NCI-H2107 (cell line): ENCODE measurements at regions not wholly inside any gene's neighbourhood (a gene's known extent, or its start where the extent isn't known, plus 50 kb on each side); places are given as distances from the start of the nearest gene placed in this dataset.
"Not testable (repeated sequence)": the region's sequence is repeated elsewhere in the genome, so short reads cannot be mapped to it uniquely, and the experiment has no call there.

ENCODE experiments used
- DNase-seq: peaks from one replicate; lab custom pipeline; 2025; lab: John Stamatoyannopoulos, UW

DNA sequence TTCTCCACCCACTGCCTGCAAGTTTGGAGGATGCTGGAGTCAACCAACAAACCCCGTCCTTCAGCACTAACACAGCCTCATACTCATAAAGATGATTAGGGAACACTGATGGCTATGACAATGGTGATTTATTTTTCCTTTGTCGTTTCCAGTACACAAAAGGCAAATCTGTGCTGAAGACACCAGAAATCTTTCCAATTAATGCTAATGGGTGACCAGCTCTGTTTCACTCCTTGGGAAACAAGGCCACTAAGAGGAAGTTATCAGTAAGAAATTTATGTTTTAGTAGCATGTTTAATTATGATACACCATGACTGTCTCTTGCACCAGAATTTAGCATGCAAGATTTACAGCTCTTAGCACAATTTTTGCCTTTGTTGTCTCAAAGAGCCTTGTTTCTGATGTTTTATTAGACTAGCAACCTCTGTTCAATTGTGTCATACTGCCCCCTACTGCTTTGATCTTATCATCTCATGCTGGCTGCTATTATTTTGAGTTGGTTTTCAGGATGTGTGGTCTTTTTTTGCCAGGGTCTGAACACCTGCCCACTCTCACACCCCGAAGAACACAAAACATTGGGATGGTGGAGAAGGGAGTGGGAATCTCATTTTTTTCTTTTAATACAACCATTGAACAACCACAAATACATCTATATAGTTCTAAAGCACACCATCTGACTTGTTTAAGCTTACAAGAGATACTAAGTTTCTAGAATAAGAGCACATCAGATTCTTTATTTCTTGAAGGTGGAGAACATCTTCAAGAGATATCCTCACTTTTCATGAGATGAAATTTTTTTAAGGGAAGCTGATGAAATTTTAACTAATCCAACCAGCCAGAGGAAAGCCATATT is 160.9 kb downstream of the SPTSSA start:
- peak; percentile 58 for DNase-seq

GRCh38 chr14:34300330-34300729 is 161.7 kb downstream of the SPTSSA start:
- DNase-seq = no peak

GRCh38 chr14:34299360-34299759 is 162.7 kb downstream of the SPTSSA start:
- DNase-seq = no peak

GRCh38 chr14:34297786-34298520 is 164.1 kb downstream of the SPTSSA start:
- no peak for DNase-seq

- DNase-seq = no peak
Observed at GRCh38 chr14:34283590-34283989, 178.4 kb downstream of the SPTSSA start.

DNA sequence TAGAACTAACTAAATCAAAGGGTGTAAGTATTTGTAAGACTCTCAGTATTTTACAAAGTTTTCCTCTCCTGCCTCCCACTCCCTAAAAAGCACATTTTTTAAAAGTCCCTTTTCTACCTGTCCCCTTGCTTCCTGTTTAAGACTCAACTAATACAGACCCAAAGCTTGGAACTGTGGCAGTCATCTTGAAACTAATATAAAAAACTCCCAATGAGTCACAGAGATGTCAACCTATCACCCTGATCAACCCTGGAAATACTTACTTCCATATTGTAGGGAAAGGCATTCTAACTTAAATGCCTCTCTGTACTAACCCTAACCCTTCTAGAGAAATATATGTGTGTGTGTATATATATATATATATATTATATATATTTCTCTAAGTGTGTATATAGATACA is 184.8 kb downstream of the SPTSSA start:
- DNase-seq = no peak

- no peak for DNase-seq
Observed at GRCh38 chr14:34275530-34275929, 186.5 kb downstream of the SPTSSA start.

DNA sequence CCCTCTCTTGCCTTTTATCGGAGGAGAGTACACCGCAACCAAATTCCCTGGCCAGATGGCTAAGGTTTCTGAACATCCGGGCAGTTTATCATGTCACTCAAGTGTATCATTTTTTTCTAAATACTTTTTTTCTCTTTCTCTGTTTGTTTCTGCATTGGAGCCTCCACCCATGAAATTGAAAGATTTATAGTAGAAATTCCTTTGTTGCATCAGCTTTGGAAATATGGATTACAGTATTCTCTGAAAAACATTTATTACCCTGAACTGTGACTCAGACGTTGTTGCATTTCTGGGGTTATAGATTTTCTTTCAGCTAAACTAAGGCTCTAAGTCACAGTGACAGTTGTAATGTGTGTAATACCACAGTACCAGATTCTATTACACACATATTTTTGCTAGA is 187.0 kb downstream of the SPTSSA start:
- no peak for DNase-seq

- DNase-seq = not testable (repeated sequence)
Observed at GRCh38 chr14:34273716-34274115, 188.3 kb downstream of the SPTSSA start.

GRCh38 chr14:34270361-34270760 is 191.7 kb downstream of the SPTSSA start:
- DNase-seq = no peak

GRCh38 chr14:34266344-34266743 is 195.7 kb downstream of the SPTSSA start:
- no peak for DNase-seq

GRCh38 chr14:34262127-34262910 is 199.7 kb downstream of the SPTSSA start:
- DNase-seq = no peak

- no peak for DNase-seq
Observed at GRCh38 chr14:34259996-34260395, 202.0 kb downstream of the SPTSSA start.

- DNase-seq = no peak
Observed at GRCh38 chr14:34258318-34258717, 203.7 kb downstream of the SPTSSA start.

- DNase-seq = no peak
Observed at GRCh38 chr14:34257505-34257904, 204.5 kb downstream of the SPTSSA start.

DNA sequence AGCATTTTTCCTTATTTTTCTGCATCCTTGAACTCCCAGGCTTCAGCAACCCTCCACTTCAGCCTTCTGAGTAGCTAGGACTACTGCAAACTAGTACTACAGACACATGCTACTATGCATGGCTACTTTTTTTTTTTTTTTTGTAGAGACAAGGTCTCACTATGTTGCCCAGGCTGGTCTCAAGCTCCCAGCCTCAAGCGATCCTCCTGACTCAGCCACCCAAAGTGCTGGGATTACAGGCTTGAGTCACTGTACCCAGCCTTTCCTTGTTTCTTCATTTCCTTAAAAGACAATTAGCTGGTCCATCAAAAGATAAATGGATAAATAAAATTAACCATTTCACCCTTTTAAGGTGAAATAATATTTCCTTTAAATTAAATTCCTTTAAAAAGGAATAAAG is 205.8 kb downstream of the SPTSSA start:
- no peak for DNase-seq

GRCh38 chr14:34254571-34254970 is 207.5 kb downstream of the SPTSSA start:
- DNase-seq = no peak

GRCh38 chr14:34254031-34254430 is 208.0 kb downstream of the SPTSSA start:
- DNase-seq = no peak

DNA sequence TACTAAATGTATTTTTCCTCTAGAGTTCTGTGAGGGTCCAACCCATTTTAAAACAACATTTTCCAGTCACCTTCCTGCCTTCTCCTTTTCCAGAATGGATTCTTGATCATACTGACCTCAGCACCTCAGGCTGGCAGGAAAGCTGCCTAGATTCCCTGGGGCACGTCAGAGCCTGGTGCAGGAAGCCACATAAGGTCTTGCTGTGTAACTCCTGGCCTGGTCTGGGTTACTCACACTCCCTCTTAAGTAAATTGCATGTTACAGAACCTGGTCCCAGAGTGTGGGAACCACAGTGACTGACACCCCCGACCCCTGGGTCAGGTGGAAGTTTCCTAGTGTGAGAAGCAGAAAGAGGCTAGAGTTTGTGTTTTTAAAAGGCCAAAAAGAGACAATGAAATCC is 209.8 kb downstream of the SPTSSA start:
- DNase-seq = no peak

- no peak for DNase-seq
Observed at GRCh38 chr14:34251662-34252061, 210.4 kb downstream of the SPTSSA start.

- DNase-seq = no peak
Observed at GRCh38 chr14:34250959-34251358, 211.1 kb downstream of the SPTSSA start.

DNA sequence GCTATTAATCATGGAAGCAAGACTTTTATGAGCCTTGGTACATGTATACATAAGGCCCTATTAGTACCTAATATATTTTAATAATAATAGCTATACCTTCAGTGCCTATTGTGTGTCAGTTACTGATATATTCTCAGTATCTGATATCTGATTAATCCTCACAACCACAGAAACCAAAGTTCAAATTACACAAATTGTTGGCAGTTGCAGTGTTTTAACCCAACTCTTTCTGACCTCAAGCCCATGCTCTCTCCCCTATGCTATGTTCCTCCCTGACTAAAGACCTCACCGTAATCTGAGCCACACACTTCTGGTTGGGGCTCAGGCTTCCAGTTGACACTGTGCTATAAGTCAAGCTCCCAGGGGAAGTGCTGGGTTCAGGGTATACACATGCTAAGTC is 214.4 kb downstream of the SPTSSA start:
- DNase-seq = no peak

DNA sequence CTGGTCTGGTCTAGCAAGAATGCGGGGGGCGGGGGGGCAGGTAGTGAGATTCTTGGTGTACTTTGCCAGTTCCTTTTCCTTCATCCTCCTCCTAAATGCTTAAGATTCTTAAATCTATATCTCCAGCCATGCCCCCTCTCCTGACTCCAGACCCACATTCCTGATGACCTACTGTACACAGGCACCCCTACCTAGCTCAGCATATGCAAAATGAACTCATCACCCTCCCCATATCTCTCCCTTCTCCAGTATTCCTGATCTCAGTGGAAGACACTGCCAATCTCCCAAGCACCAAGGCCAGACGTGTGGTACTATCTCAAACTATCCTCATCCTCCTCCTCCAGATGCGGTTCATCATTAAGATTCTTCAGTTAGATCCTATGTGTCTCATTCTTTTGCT is 215.8 kb downstream of the SPTSSA start:
- DNase-seq = no peak
